GM18907 (cell line): ENCODE measurements at regions not wholly inside any gene's neighbourhood (a gene's known extent, or its start where the extent isn't known, plus 50 kb on each side); places are given as distances from the start of the nearest gene placed in this dataset.
"Not testable (repeated sequence)": the region's sequence is repeated elsewhere in the genome, so short reads cannot be mapped to it uniquely, and the experiment has no call there.

Experiments used
- ATAC-seq: cut with Tn5 transposase; IDR thresholded peaks from one replicate; pipeline ENCODE4 v1.9.1; 2021; ENCODE audit warnings: mild to moderate bottlenecking, moderate library complexity; ENCODE audit not compliant: unreplicated experiment

- ATAC-seq: no peak
These were observed 72.3 kb upstream of the CD2AP start for GRCh38 chr6:47405273-47405672.

GRCh38 chr6:47407300-47408281 lies 70.0 kb upstream of the CD2AP start:
- ATAC-seq: no peak

GRCh38 chr6:47413752-47414422 lies 63.7 kb upstream of the CD2AP start:
- peak; percentile 72 for ATAC-seq

GRCh38 chr6:47414423-47415167 lies 63.0 kb upstream of the CD2AP start:
- ATAC-seq: peak; percentile 69

GRCh38 chr6:47416396-47417345 lies 60.9 kb upstream of the CD2AP start:
- ATAC-seq: no peak

GRCh38 chr6:47419621-47420020 lies 58.0 kb upstream of the CD2AP start:
- ATAC-seq: no peak

GRCh38 chr6:47420394-47421371 lies 56.9 kb upstream of the CD2AP start:
- no peak for ATAC-seq

- ATAC-seq: no peak
These were observed 54.5 kb upstream of the CD2AP start for GRCh38 chr6:47423079-47423478.

- ATAC-seq: no peak
These were observed 53.2 kb upstream of the CD2AP start for GRCh38 chr6:47424436-47424836.

- not testable (repeated sequence) for ATAC-seq
These were observed 51.9 kb upstream of the CD2AP start for GRCh38 chr6:47425724-47426123.

- no peak for ATAC-seq
These were observed 50.9 kb upstream of the CD2AP start for GRCh38 chr6:47426524-47427302.

GRCh38 chr6:47427680-47428079 lies 49.9 kb upstream of the CD2AP start:
- ATAC-seq: no peak
